GM23338 (cell line): ENCODE measurements at regions not wholly inside any gene's neighbourhood (a gene's known extent, or its start where the extent isn't known, plus 50 kb on each side); places are given as distances from the start of the nearest gene placed in this dataset.

Experiments used
- ATAC-seq: fragments of 200-7000 bp; cut with Tn5 transposase; 3 replicates; pipeline ENCODE4 v1.9.1; 2020
- DNase-seq: peaks from one replicate; pipeline ENCODE4 v3.0.0-alpha.2; 2015; ENCODE audit warnings: low spot score
- H2AFZ ChIP-seq: fragments of 200-600 bp; sonication (generic); 2 replicates; pipeline ENCODE4 v1.8.0; 2016; ENCODE audit warnings: antibody characterized with exemption, mild to moderate bottlenecking, moderate library complexity
- H3F3A ChIP-seq: fragments of 200-600 bp; sonication (generic); replicated peaks from 2 replicates; pipeline ENCODE4 v1.8.0; 2017; ENCODE audit warnings: antibody characterized with exemption, mixed run types, low read depth
- H3K27ac ChIP-seq: fragments of 200-600 bp; sonication (generic); 2 replicates; pipeline ENCODE4 v1.6.1; 2016; ENCODE audit warnings: low read depth
- H3K27me3 ChIP-seq: fragments of 200-600 bp; sonication (generic); 2 replicates; pipeline ENCODE4 v1.8.0; 2016; ENCODE audit warnings: mild to moderate bottlenecking, mixed run types, moderate library complexity; ENCODE audit not compliant: insufficient read depth
- H3K36me3 ChIP-seq: fragments of 200-600 bp; sonication (generic); 2 replicates; pipeline ENCODE4 v1.8.0; 2016; ENCODE audit warnings: mild to moderate bottlenecking; ENCODE audit not compliant: insufficient read depth
- H3K4me1 ChIP-seq: fragments of 200-600 bp; sonication (generic); 2 replicates; pipeline ENCODE4 v1.8.0; 2016; ENCODE audit warnings: mild to moderate bottlenecking, moderate library complexity; ENCODE audit not compliant: insufficient read depth
- H3K4me2 ChIP-seq: fragments of 200-600 bp; sonication (generic); 2 replicates; pipeline ENCODE4 v1.7.1; 2017; ENCODE audit warnings: mixed run types
- H3K4me3 ChIP-seq: fragments of 200-600 bp; sonication (generic); 2 replicates; pipeline ENCODE4 v1.6.1; 2016; ENCODE audit warnings: mixed run types
- H3K79me2 ChIP-seq: fragments of 200-600 bp; sonication (generic); replicated peaks from 2 replicates; pipeline ENCODE4 v1.8.0; 2017; ENCODE audit warnings: mild to moderate bottlenecking; ENCODE audit not compliant: insufficient read depth
- H3K9me2 ChIP-seq: fragments of 200-600 bp; sonication (generic); 2 replicates; pipeline ENCODE4 v1.8.0; 2017; ENCODE audit not compliant: insufficient read depth
- H4K20me1 ChIP-seq: fragments of 200-600 bp; sonication (generic); replicated peaks from 2 replicates; pipeline ENCODE4 v1.8.0; 2017; ENCODE audit warnings: mild to moderate bottlenecking; ENCODE audit not compliant: insufficient read depth
- H3K27ac Mint-ChIP-seq: 2 replicates; pipeline ENCODE4 v1.8.0; 2020; ENCODE audit warnings: inconsistent platforms, mild to moderate bottlenecking, moderate library complexity, mixed read lengths
- H3K27me3 Mint-ChIP-seq: 3 replicates; pipeline ENCODE4 v1.8.0; 2022; ENCODE audit warnings: low read depth, mild to moderate bottlenecking, moderate library complexity, mixed read lengths, inconsistent platforms; ENCODE audit not compliant: insufficient read depth, poor library complexity
- H3K36me3 Mint-ChIP-seq: 3 replicates; pipeline ENCODE4 v1.8.0; 2021; ENCODE audit warnings: low read depth, mild to moderate bottlenecking, inconsistent platforms, moderate library complexity, mixed read lengths
- H3K4me1 Mint-ChIP-seq: 3 replicates; pipeline ENCODE4 v1.8.0; 2020; ENCODE audit warnings: mild to moderate bottlenecking, inconsistent platforms, mixed read lengths
- H3K4me3 Mint-ChIP-seq: 3 replicates; pipeline ENCODE4 v1.8.0; 2021; ENCODE audit warnings: moderate library complexity, mild to moderate bottlenecking, inconsistent platforms, mixed read lengths
- H3K9me3 Mint-ChIP-seq: 3 replicates; pipeline ENCODE4 v1.8.0; 2020; ENCODE audit warnings: moderate library complexity, mild to moderate bottlenecking, inconsistent platforms, mixed read lengths
- CREB1 ChIP-seq: fragments of 250-450 bp; sonication (Bioruptor Pico); IDR thresholded peaks from 2 replicates; pipeline ENCODE4 v1.5.0; 2020; ENCODE audit warnings: low read depth, mild to moderate bottlenecking, moderate library complexity
- EZH2 ChIP-seq: fragments of 200-600 bp; sonication (generic); IDR thresholded peaks from one replicate; pipeline ENCODE4 v1.8.0; 2017; ENCODE audit warnings: antibody characterized with exemption, mild to moderate bottlenecking, low read depth; ENCODE audit not compliant: unreplicated experiment
- EZH2phosphoT487 ChIP-seq: fragments of 200-600 bp; sonication (generic); IDR thresholded peaks from one replicate; pipeline ENCODE4 v1.8.1; 2018; ENCODE audit warnings: antibody characterized with exemption; ENCODE audit not compliant: unreplicated experiment
- JUNB ChIP-seq: IDR thresholded peaks from one replicate; pipeline ENCODE4 v1.6.1; 2016; ENCODE audit warnings: antibody characterized with exemption; ENCODE audit not compliant: unreplicated experiment
- NANOG ChIP-seq: IDR thresholded peaks from 2 replicates; pipeline ENCODE4 v1.6.1; 2016; ENCODE audit warnings: antibody characterized with exemption, borderline replicate concordance
- POLR2AphosphoS5 ChIP-seq: IDR thresholded peaks from 2 replicates; pipeline ENCODE4 v1.6.1; 2016; ENCODE audit warnings: antibody characterized with exemption, low read depth
- REST ChIP-seq: IDR thresholded peaks from one replicate; pipeline ENCODE4 v1.6.1; 2018; ENCODE audit warnings: antibody characterized with exemption; ENCODE audit not compliant: unreplicated experiment
- STAT1 ChIP-seq: IDR thresholded peaks from one replicate; pipeline ENCODE4 v1.6.1; 2016; ENCODE audit warnings: antibody characterized with exemption; ENCODE audit not compliant: unreplicated experiment
- ZNF114 ChIP-seq: fragments of 250-450 bp; sonication (Bioruptor Pico); IDR thresholded peaks from 2 replicates; pipeline ENCODE4 v1.5.0; 2020; ENCODE audit warnings: mild to moderate bottlenecking, moderate library complexity
- ZNF331 ChIP-seq: fragments of 250-450 bp; sonication (Bioruptor Pico); IDR thresholded peaks from 2 replicates; pipeline ENCODE4 v1.5.0; 2020; ENCODE audit warnings: low read depth, mild to moderate bottlenecking, moderate library complexity
- TF ChIP-seq, protein P1 (sequence below): fragments of 250-450 bp; sonication (Bioruptor Pico); IDR thresholded peaks from 2 replicates; pipeline ENCODE4 v1.5.0; 2020; ENCODE audit warnings: mild to moderate bottlenecking, moderate library complexity
- TF ChIP-seq, protein P2 (sequence below), 2 experiments: fragments of 200-600 bp in 1 of 2; sonication (generic) in 1 of 2; conservative IDR thresholded peaks; 2 replicates each; pipeline versions ENCODE4 v1.5.1 to v1.6.1; 2016 to 2017; ENCODE audit warnings: antibody characterized with exemption in 2 of 2, low read depth in 2 of 2, mild to moderate bottlenecking in 2 of 2, moderate library complexity in 1 of 2
- TF ChIP-seq, protein P3 (sequence below): IDR thresholded peaks from 2 replicates; pipeline ENCODE4 v1.6.1; 2016; ENCODE audit warnings: antibody characterized with exemption

DNA sequence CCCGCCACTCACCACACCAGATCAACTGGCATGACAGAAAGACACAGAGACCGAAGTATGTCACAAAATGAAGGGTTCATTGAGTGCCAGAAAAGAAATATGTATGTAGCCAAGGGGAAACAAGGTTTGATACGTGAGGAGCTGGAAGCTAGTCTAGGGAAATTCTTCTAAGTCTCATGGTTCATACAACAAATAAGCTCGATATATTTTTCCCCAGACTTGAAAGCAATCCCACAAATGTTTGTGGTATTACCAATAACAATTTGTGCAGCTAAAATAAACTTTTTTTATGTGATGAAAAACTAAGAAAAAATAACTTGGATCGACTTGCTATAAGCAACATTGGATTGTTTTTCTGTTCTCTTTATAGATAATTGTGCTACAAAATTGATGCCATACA, 777.0 kb downstream of the TSN start:
- Mint-ChIP-seq H3K9me3 (no peaks in the 10 kb centered on the region), H3K4me3 (no peak overlapping the region), H3K27me3 (peaks cover 3% of the 10 kb centered on the region), H3K36me3 (no peaks in the 10 kb centered on the region; the same call in 2 of the 3 replicates), H3K27ac (no peak overlapping the region), H3K4me1 (peaks cover 6% of the 10 kb centered on the region)
- H3K4me1 ChIP-seq: peaks cover 8% of the 10 kb centered on the region
- no peaks in the 10 kb centered on the region for H3K36me3 ChIP-seq
- no peak overlapping the region for H3K4me2 ChIP-seq
- H3F3A ChIP-seq: no peaks in the 10 kb centered on the region
- no peak overlapping the region for H2AFZ ChIP-seq
- no peaks in the 10 kb centered on the region for H3K27me3 ChIP-seq
- H3K79me2 ChIP-seq: no peaks in the 10 kb centered on the region
- ATAC-seq (no peak), DNase-seq (no peak)
- H4K20me1 ChIP-seq: no peaks in the 10 kb centered on the region
- no peaks in the 10 kb centered on the region for H3K9me2 ChIP-seq
- no peak for TF ChIP-seq NANOG
- no peak for TF ChIP-seq CREB1
- TF ChIP-seq POLR2AphosphoS5: no peak
- TF ChIP-seq STAT1: no peak
- TF ChIP-seq ZNF331 (CRISPR knock-in tag): no peak
- TF ChIP-seq, protein P1, sequence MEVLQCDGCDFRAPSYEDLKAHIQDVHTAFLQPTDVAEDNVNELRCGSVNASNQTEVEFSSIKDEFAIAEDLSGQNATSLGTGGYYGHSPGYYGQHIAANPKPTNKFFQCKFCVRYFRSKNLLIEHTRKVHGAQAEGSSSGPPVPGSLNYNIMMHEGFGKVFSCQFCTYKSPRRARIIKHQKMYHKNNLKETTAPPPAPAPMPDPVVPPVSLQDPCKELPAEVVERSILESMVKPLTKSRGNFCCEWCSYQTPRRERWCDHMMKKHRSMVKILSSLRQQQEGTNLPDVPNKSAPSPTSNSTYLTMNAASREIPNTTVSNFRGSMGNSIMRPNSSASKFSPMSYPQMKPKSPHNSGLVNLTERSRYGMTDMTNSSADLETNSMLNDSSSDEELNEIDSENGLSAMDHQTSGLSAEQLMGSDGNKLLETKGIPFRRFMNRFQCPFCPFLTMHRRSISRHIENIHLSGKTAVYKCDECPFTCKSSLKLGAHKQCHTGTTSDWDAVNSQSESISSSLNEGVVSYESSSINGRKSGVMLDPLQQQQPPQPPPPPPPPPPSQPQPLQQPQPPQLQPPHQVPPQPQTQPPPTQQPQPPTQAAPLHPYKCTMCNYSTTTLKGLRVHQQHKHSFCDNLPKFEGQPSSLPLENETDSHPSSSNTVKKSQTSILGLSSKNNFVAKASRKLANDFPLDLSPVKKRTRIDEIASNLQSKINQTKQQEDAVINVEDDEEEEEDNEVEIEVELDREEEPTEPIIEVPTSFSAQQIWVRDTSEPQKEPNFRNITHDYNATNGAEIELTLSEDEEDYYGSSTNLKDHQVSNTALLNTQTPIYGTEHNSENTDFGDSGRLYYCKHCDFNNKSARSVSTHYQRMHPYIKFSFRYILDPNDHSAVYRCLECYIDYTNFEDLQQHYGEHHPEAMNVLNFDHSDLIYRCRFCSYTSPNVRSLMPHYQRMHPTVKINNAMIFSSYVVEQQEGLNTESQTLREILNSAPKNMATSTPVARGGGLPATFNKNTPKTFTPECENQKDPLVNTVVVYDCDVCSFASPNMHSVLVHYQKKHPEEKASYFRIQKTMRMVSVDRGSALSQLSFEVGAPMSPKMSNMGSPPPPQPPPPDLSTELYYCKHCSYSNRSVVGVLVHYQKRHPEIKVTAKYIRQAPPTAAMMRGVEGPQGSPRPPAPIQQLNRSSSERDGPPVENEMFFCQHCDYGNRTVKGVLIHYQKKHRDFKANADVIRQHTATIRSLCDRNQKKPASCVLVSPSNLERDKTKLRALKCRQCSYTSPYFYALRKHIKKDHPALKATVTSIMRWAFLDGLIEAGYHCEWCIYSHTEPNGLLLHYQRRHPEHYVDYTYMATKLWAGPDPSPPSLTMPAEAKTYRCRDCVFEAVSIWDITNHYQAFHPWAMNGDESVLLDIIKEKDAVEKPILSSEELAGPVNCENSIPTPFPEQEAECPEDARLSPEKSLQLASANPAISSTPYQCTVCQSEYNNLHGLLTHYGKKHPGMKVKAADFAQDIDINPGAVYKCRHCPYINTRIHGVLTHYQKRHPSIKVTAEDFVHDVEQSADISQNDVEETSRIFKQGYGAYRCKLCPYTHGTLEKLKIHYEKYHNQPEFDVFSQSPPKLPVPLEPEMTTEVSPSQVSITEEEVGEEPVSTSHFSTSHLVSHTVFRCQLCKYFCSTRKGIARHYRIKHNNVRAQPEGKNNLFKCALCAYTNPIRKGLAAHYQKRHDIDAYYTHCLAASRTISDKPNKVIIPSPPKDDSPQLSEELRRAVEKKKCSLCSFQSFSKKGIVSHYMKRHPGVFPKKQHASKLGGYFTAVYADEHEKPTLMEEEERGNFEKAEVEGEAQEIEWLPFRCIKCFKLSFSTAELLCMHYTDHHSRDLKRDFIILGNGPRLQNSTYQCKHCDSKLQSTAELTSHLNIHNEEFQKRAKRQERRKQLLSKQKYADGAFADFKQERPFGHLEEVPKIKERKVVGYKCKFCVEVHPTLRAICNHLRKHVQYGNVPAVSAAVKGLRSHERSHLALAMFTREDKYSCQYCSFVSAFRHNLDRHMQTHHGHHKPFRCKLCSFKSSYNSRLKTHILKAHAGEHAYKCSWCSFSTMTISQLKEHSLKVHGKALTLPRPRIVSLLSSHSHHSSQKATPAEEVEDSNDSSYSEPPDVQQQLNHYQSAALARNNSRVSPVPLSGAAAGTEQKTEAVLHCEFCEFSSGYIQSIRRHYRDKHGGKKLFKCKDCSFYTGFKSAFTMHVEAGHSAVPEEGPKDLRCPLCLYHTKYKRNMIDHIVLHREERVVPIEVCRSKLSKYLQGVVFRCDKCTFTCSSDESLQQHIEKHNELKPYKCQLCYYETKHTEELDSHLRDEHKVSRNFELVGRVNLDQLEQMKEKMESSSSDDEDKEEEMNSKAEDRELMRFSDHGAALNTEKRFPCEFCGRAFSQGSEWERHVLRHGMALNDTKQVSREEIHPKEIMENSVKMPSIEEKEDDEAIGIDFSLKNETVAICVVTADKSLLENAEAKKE (CRISPR knock-in tag): no peak
- TF ChIP-seq, protein P2, sequence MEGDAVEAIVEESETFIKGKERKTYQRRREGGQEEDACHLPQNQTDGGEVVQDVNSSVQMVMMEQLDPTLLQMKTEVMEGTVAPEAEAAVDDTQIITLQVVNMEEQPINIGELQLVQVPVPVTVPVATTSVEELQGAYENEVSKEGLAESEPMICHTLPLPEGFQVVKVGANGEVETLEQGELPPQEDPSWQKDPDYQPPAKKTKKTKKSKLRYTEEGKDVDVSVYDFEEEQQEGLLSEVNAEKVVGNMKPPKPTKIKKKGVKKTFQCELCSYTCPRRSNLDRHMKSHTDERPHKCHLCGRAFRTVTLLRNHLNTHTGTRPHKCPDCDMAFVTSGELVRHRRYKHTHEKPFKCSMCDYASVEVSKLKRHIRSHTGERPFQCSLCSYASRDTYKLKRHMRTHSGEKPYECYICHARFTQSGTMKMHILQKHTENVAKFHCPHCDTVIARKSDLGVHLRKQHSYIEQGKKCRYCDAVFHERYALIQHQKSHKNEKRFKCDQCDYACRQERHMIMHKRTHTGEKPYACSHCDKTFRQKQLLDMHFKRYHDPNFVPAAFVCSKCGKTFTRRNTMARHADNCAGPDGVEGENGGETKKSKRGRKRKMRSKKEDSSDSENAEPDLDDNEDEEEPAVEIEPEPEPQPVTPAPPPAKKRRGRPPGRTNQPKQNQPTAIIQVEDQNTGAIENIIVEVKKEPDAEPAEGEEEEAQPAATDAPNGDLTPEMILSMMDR (conservative IDR thresholded peaks at IDR 0.05; ENCODE audit: low read depth in 2 of 2): no peak
- TF ChIP-seq, protein P3, sequence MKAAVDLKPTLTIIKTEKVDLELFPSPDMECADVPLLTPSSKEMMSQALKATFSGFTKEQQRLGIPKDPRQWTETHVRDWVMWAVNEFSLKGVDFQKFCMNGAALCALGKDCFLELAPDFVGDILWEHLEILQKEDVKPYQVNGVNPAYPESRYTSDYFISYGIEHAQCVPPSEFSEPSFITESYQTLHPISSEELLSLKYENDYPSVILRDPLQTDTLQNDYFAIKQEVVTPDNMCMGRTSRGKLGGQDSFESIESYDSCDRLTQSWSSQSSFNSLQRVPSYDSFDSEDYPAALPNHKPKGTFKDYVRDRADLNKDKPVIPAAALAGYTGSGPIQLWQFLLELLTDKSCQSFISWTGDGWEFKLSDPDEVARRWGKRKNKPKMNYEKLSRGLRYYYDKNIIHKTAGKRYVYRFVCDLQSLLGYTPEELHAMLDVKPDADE: no peak
- no peak for TF ChIP-seq ZNF114 (CRISPR knock-in tag)
- no peak for TF ChIP-seq JUNB
- no peak for TF ChIP-seq EZH2
- TF ChIP-seq EZH2phosphoT487: no peak
- no peak for TF ChIP-seq REST
- H3K27ac ChIP-seq: no peak overlapping the region
- no peak overlapping the region for H3K4me3 ChIP-seq
